K562 (cell line): ENCODE measurements at regions not wholly inside any gene's neighbourhood (a gene's known extent, or its start where the extent isn't known, plus 50 kb on each side); places are given as distances from the start of the nearest gene placed in this dataset.

ENCODE experiments used
- ADNP ChIP-seq: fragments of 200-800 bp; sonication (Bioruptor generic); IDR thresholded peaks from 2 replicates; pipeline ENCODE4 v1.6.1; 2016; ENCODE audit warnings: missing genetic modification characterization, missing compliant biosample characterization
- CREB3 ChIP-seq: fragments of 450-650 bp; conservative IDR thresholded peaks from 2 replicates; pipeline ENCODE4 v1.6.1; 2016; ENCODE audit warnings: missing genetic modification characterization, low read depth, mild to moderate bottlenecking, missing compliant biosample characterization, moderate library complexity
- ERF ChIP-seq: fragments of 450-650 bp; formaldehyde crosslinking; IDR thresholded peaks from 2 replicates; pipeline ENCODE4 v1.4.0; 2020; ENCODE audit warnings: mild to moderate bottlenecking, mixed read lengths
- FOXJ3 ChIP-seq: sonication (generic); formaldehyde crosslinking; IDR thresholded peaks from 2 replicates; pipeline ENCODE4 v1.4.0; 2020; ENCODE audit warnings: mild to moderate bottlenecking, missing genetic modification reagents
- FOXO4 ChIP-seq: fragments of 450-650 bp; formaldehyde crosslinking; IDR thresholded peaks from 2 replicates; pipeline ENCODE4 v1.4.0; 2020; ENCODE audit warnings: mild to moderate bottlenecking, moderate library complexity
- HNRNPH1 ChIP-seq: fragments of 200-400 bp; formaldehyde crosslinking; optimal IDR thresholded peaks from 2 replicates; pipeline ENCODE3; 2017; ENCODE audit warnings: low read depth, mild to moderate bottlenecking, low read length, moderate library complexity
- KDM2B ChIP-seq: fragments of 250-450 bp; sonication (Bioruptor Pico); IDR thresholded peaks from 2 replicates; pipeline ENCODE4 v1.8.0; 2021; ENCODE audit warnings: mild to moderate bottlenecking, moderate library complexity
- MCM2 ChIP-seq: fragments of 450-650 bp; IDR thresholded peaks from 2 replicates; pipeline ENCODE4 v1.6.1; 2017; ENCODE audit warnings: low read depth, mild to moderate bottlenecking
- MTA3 ChIP-seq: fragments of 450-650 bp; formaldehyde crosslinking; IDR thresholded peaks from 2 replicates; pipeline ENCODE4 v1.6.1; 2017; ENCODE audit warnings: mild to moderate bottlenecking, borderline replicate concordance
- NFIX ChIP-seq: fragments of 250-450 bp; sonication (Bioruptor Pico); IDR thresholded peaks from 2 replicates; pipeline ENCODE4 v1.4.0; 2020; ENCODE audit warnings: low read depth, mild to moderate bottlenecking, moderate library complexity
- NFXL1 ChIP-seq: fragments of 450-650 bp; formaldehyde crosslinking; IDR thresholded peaks from 2 replicates; pipeline ENCODE4 v1.4.0; 2021; ENCODE audit warnings: mild to moderate bottlenecking
- RHOXF2B ChIP-seq: fragments of 250-450 bp; sonication (Bioruptor Pico); conservative IDR thresholded peaks from 2 replicates; pipeline ENCODE4 v1.5.1; 2021
- SIN3B ChIP-seq: fragments of 450-650 bp; IDR thresholded peaks from 2 replicates; pipeline ENCODE4 v1.6.1; 2017; ENCODE audit warnings: low read depth, mild to moderate bottlenecking, moderate library complexity
- SUPT5H ChIP-seq: fragments of 450-650 bp; IDR thresholded peaks from 2 replicates; pipeline ENCODE4 v1.6.1; 2016
- TAL1 ChIP-seq: fragments of 450-650 bp; IDR thresholded peaks from 2 replicates; pipeline ENCODE4 v1.6.1; 2016; ENCODE audit warnings: mild to moderate bottlenecking
- TCF7 ChIP-seq: sonication (generic); IDR thresholded peaks from 2 replicates; pipeline ENCODE4 v1.6.1; 2016; ENCODE audit warnings: antibody characterized with exemption, borderline replicate concordance
- TFAM ChIP-seq: fragments of 250-450 bp; sonication (Bioruptor Pico); conservative IDR thresholded peaks from 2 replicates; pipeline ENCODE4 v1.5.0; 2021; ENCODE audit warnings: mild to moderate bottlenecking, moderate library complexity
- ZBTB17 ChIP-seq: fragments of 450-650 bp; formaldehyde crosslinking; IDR thresholded peaks from 2 replicates; pipeline ENCODE4 v1.4.0; 2020; ENCODE audit warnings: mild to moderate bottlenecking
- ZBTB26 ChIP-seq: fragments of 450-650 bp; formaldehyde crosslinking; IDR thresholded peaks from 2 replicates; pipeline ENCODE4 v1.4.0; 2022; ENCODE audit warnings: missing genetic modification characterization
- ZC3H4 ChIP-seq: sonication (generic); formaldehyde crosslinking; IDR thresholded peaks from 2 replicates; pipeline ENCODE4 v1.9.0; 2021; ENCODE audit warnings: missing genetic modification reagents, borderline replicate concordance
- ZNF644 ChIP-seq: fragments of 200-800 bp; sonication (Bioruptor generic); IDR thresholded peaks from 2 replicates; pipeline ENCODE4 v1.6.1; 2016; ENCODE audit warnings: low read depth, missing genetic modification characterization, missing compliant biosample characterization
- ZNF76 ChIP-seq: fragments of 250-450 bp; sonication (Bioruptor Pico); IDR thresholded peaks from 2 replicates; pipeline ENCODE4 v1.4.0; 2020; ENCODE audit warnings: mild to moderate bottlenecking, moderate library complexity, borderline replicate concordance
- TF ChIP-seq, protein P1 (sequence below): fragments of 450-650 bp; IDR thresholded peaks from 2 replicates; pipeline ENCODE4 v1.6.1; 2016; ENCODE audit warnings: antibody characterized with exemption
- TF ChIP-seq, protein P2 (sequence below): sonication (generic); formaldehyde crosslinking; IDR thresholded peaks from 2 replicates; pipeline ENCODE4 v1.8.1; 2022; ENCODE audit warnings: missing genetic modification reagents

GRCh38 chr1:166705376-166706289, 133.6 kb upstream of the POGK start (continued):
- TF ChIP-seq FOXO4 (CRISPR knock-in tag) (no peak), TFAM (CRISPR knock-in tag) (no peak), ZC3H4 (no peak), MCM2 (no peak), KDM2B (CRISPR knock-in tag) (no peak), ZNF644 (tag) (peak; percentile 90), TCF7 (peak; percentile 92), RHOXF2B (CRISPR knock-in tag) (no peak), FOXJ3 (CRISPR knock-in tag) (no peak), ERF (CRISPR knock-in tag) (no peak), ZBTB17 (CRISPR knock-in tag) (peak; percentile 88), NFXL1 (CRISPR knock-in tag) (no peak), SUPT5H (no peak), SIN3B (no peak), ZNF76 (CRISPR knock-in tag) (no peak), CREB3 (tag) (no peak), NFIX (CRISPR knock-in tag) (no peak), ZBTB26 (CRISPR knock-in tag) (no peak; the same call in 1 of the 2 replicates), TAL1 (peak; percentile 100), MTA3 (peak; percentile 87), ADNP (tag) (0 out of 2 replicates have a peak, but pooled peaks have one; percentile 36), HNRNPH1 (no peak)
- TF ChIP-seq, protein P1, sequence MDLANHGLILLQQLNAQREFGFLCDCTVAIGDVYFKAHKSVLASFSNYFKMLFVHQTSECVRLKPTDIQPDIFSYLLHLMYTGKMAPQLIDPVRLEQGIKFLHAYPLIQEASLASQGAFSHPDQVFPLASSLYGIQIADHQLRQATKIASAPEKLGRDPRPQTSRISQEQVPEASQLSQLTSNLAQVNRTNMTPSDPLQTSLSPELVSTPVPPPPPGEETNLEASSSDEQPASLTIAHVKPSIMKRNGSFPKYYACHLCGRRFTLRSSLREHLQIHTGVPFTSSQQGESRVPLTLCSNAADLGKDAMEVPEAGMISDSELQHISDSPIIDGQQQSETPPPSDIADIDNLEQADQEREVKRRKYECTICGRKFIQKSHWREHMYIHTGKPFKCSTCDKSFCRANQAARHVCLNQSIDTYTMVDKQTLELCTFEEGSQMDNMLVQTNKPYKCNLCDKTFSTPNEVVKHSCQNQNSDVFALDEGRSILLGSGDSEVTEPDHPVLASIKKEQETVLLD = peak; percentile 81; the same call in 1 of the 2 replicates
- TF ChIP-seq, protein P2, sequence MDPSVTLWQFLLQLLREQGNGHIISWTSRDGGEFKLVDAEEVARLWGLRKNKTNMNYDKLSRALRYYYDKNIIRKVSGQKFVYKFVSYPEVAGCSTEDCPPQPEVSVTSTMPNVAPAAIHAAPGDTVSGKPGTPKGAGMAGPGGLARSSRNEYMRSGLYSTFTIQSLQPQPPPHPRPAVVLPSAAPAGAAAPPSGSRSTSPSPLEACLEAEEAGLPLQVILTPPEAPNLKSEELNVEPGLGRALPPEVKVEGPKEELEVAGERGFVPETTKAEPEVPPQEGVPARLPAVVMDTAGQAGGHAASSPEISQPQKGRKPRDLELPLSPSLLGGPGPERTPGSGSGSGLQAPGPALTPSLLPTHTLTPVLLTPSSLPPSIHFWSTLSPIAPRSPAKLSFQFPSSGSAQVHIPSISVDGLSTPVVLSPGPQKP = no peak
